Smooth muscle cell (in vitro differentiated cells): ENCODE measurements at regions not wholly inside any gene's neighbourhood (a gene's known extent, or its start where the extent isn't known, plus 50 kb on each side); places are given as distances from the start of the nearest gene placed in this dataset.

Experiments used
- DNase-seq: peaks from one replicate; lab custom pipeline; 2025; ENCODE audit not compliant: unreplicated experiment; lab: John Stamatoyannopoulos, UW
- H2AFZ ChIP-seq: fragments of 200-600 bp; sonication (generic); 2 replicates; pipeline ENCODE4 v1.6.0; 2016; ENCODE audit warnings: antibody characterized with exemption, low read depth, mild to moderate bottlenecking
- H3F3A ChIP-seq: fragments of 200-600 bp; sonication (generic); 2 replicates; pipeline ENCODE4 v1.6.0; 2017; ENCODE audit warnings: antibody characterized with exemption, low read depth
- H3K27ac ChIP-seq: fragments of 200-600 bp; sonication (generic); 2 replicates; pipeline ENCODE4 v1.5.1; 2016; ENCODE audit warnings: low read depth, mild to moderate bottlenecking
- H3K27me3 ChIP-seq: fragments of 200-600 bp; sonication (generic); 2 replicates; pipeline ENCODE4 v1.6.1; 2016; ENCODE audit warnings: low read depth, mild to moderate bottlenecking
- H3K36me3 ChIP-seq: fragments of 200-600 bp; sonication (generic); 2 replicates; pipeline ENCODE4 v1.5.1; 2016; ENCODE audit warnings: low read depth
- H3K4me1 ChIP-seq: fragments of 200-600 bp; sonication (generic); 2 replicates; pipeline ENCODE4 v1.5.1; 2016; ENCODE audit warnings: low read depth
- H3K4me2 ChIP-seq: fragments of 200-600 bp; sonication (generic); 2 replicates; pipeline ENCODE4 v1.6.0; 2016; ENCODE audit warnings: mild to moderate bottlenecking
- H3K4me3 ChIP-seq: fragments of 200-600 bp; sonication (generic); 2 replicates; pipeline ENCODE4 v1.5.1; 2016; ENCODE audit warnings: mild to moderate bottlenecking
- H3K79me2 ChIP-seq: fragments of 200-600 bp; sonication (generic); 2 replicates; pipeline ENCODE4 v1.6.0; 2016; ENCODE audit warnings: low read depth, mild to moderate bottlenecking
- H3K9ac ChIP-seq: fragments of 200-600 bp; sonication (generic); 2 replicates; pipeline ENCODE4 v1.6.0; 2016; ENCODE audit warnings: low read depth
- H3K9me3 ChIP-seq: fragments of 200-600 bp; sonication (generic); replicated peaks from 2 replicates; pipeline ENCODE4 v1.5.1; 2016; ENCODE audit warnings: low read depth
- H4K20me1 ChIP-seq: fragments of 200-600 bp; sonication (generic); 2 replicates; pipeline ENCODE4 v1.6.0; 2016; ENCODE audit warnings: low read depth
- CTCF ChIP-seq: fragments of 200-600 bp; sonication (generic); IDR thresholded peaks from 2 replicates; pipeline ENCODE4 v1.5.1; 2017; ENCODE audit warnings: borderline replicate concordance, mild to moderate bottlenecking, antibody characterized with exemption; ENCODE audit not compliant: insufficient read depth, poor library complexity, severe bottlenecking
- WGBS: methylation state at CpG from one replicate; pipeline ENCODE4 v1.1.7; 2016; ENCODE audit warnings: low lambda C conversion rate; 5-methylcytosine and 5-hydroxymethylcytosine counted together

DNA sequence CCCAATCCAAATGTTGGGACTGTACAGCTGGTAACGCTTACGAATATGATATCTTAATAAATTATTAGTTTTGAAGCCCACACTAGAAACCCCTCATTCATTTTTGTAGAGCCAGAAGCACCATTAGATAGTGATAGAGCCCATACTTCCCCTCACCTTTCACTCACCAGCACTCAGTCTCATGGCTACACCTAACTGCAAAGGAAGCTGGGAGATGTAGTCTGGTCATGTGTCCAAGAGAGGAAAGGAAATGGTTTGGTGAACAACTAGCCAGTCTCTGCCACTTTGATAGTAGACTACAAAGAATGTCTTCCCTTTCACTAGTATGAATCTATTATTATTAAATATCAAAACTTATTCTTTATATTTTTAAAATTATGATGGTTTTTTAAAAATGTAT lies 77.1 kb upstream of the EGFL6 start:
- Histone ChIP-seq H3K27me3 (no peaks in the 10 kb centered on the region), H3K9ac (no peak overlapping the region), H3K79me2 (no peaks in the 10 kb centered on the region), H3K9me3 (no peaks in the 10 kb centered on the region), H4K20me1 (no peaks in the 10 kb centered on the region), H3K4me2 (no peak overlapping the region), H3K4me1 (peaks cover 5% of the 10 kb centered on the region), H3F3A (no peaks in the 10 kb centered on the region), H3K36me3 (no peaks in the 10 kb centered on the region), H3K27ac (no peak overlapping the region), H2AFZ (no peak overlapping the region), H3K4me3 (no peak overlapping the region)
- DNase-seq = no peak
- WGBS = 96% methylated on average over 2 of the region's 2 CpGs
- TF ChIP-seq CTCF = no peak

- no peaks in the 10 kb centered on the region for H3K27me3 ChIP-seq
- H4K20me1 ChIP-seq = no peaks in the 10 kb centered on the region
- H3K4me2 ChIP-seq = no peak overlapping the region
- no peaks in the 10 kb centered on the region for H3K79me2 ChIP-seq
- H3K4me3 ChIP-seq = no peak overlapping the region
- no peak overlapping the region for H3K9ac ChIP-seq
- 92% methylated on average over 3 of the region's 3 CpGs for WGBS
- no peaks in the 10 kb centered on the region for H3K36me3 ChIP-seq
- no peak for TF ChIP-seq CTCF
- H3K27ac ChIP-seq = no peak overlapping the region
- DNase-seq = no peak
- H3F3A ChIP-seq = peaks cover 7% of the 10 kb centered on the region
- H3K9me3 ChIP-seq = no peaks in the 10 kb centered on the region
- no peak overlapping the region for H2AFZ ChIP-seq
- peaks cover 14% of the 10 kb centered on the region for H3K4me1 ChIP-seq
Observed at GRCh38 chrX:13491061-13491460, 78.3 kb upstream of the EGFL6 start.

DNA sequence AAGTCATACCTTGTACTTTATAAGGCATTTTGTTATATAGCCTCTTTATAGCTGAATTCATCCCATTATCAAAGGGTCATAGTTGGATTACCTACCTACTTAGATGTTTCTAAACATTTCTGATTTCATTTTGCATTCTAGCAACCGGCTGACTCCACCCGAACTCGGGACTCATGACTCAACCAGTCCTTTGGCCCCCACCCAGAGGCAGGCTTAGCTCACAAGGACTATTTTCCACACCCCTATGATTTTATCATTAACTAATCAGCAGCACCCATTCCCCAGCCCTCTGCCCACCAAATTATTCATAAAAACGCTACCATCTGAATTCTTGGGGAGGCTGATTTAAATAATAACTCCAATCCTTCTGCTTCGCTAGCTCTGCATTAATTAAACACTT lies 79.9 kb upstream of the EGFL6 start:
- Histone ChIP-seq H3K9ac (no peak overlapping the region), H3K9me3 (no peaks in the 10 kb centered on the region)
- 82% methylated on average over 5 of the region's 5 CpGs for WGBS

More for the DNA sequence above, 79.9 kb upstream of the EGFL6 start:
- Histone ChIP-seq H4K20me1 (no peaks in the 10 kb centered on the region), H2AFZ (no peak overlapping the region), H3F3A (peaks cover 7% of the 10 kb centered on the region), H3K36me3 (no peaks in the 10 kb centered on the region), H3K27ac (no peak overlapping the region), H3K4me2 (no peak overlapping the region), H3K79me2 (no peaks in the 10 kb centered on the region), H3K4me3 (no peak overlapping the region), H3K27me3 (no peaks in the 10 kb centered on the region), H3K4me1 (peaks cover 14% of the 10 kb centered on the region)
- DNase-seq = no peak
- TF ChIP-seq CTCF = no peak
